OCI-LY3 (cell line): ENCODE measurements at regions not wholly inside any gene's neighbourhood (a gene's known extent, or its start where the extent isn't known, plus 50 kb on each side); places are given as distances from the start of the nearest gene placed in this dataset.
A peak's percentile ranks its signal among the peaks of the same experiment; 100 is the strongest.

Source experiments
- H2AFZ ChIP-seq: fragments of 200-600, 300-600 bp; shearing (Covaris generic); 2 replicates; pipeline ENCODE4 v1.6.0; 2014; ENCODE audit warnings: antibody characterized with exemption, low read depth, low read length
- H3K27ac ChIP-seq: fragments of 200-600, 300-600 bp; sonication (generic); 2 replicates; pipeline ENCODE4 v1.5.1; 2014; ENCODE audit warnings: mild to moderate bottlenecking, low read length, moderate library complexity, mixed read lengths
- H3K27me3 ChIP-seq: fragments of 200-600, 300-600 bp; sonication (generic); 2 replicates; pipeline ENCODE4 v1.6.1; 2014; ENCODE audit warnings: low read depth, low read length, mixed read lengths
- H3K36me3 ChIP-seq: fragments of 200-600, 300-600 bp; sonication (generic); replicated peaks from 2 replicates; pipeline ENCODE3; 2014; ENCODE audit warnings: low read depth, low read length, mixed read lengths
- H3K4me1 ChIP-seq: fragments of 300-600, 200-600 bp; sonication (generic); 2 replicates; pipeline ENCODE4 v1.6.1; 2014; ENCODE audit warnings: low read length, mixed read lengths
- H3K4me2 ChIP-seq: fragments of 200-600, 300-600 bp; sonication (generic); 2 replicates; pipeline ENCODE4 v1.6.1; 2014; ENCODE audit warnings: low read length, mixed read lengths
- H3K4me3 ChIP-seq: fragments of 300-600, 200-600 bp; sonication (generic); 2 replicates; pipeline ENCODE4 v1.5.1; 2014; ENCODE audit warnings: antibody characterized with exemption, mild to moderate bottlenecking, low read length, moderate library complexity
- H3K79me2 ChIP-seq: fragments of 300-600, 200-600 bp; shearing (Covaris generic); 2 replicates; pipeline ENCODE4 v1.6.1; 2014; ENCODE audit warnings: mild to moderate bottlenecking, low read length, mixed read lengths
- H3K9ac ChIP-seq: fragments of 300-600, 200-600 bp; shearing (Covaris generic); 2 replicates; pipeline ENCODE4 v1.6.0; 2014; ENCODE audit warnings: mild to moderate bottlenecking, low read length, moderate library complexity
- H3K9me3 ChIP-seq: fragments of 200-600, 300-600 bp; shearing (Covaris generic); 2 replicates; pipeline ENCODE4 v1.6.1; 2014; ENCODE audit warnings: low read length, mixed read lengths; ENCODE audit not compliant: insufficient read depth
- H4K20me1 ChIP-seq: fragments of 200-600, 300-600 bp; sonication (generic); 2 replicates; pipeline ENCODE4 v1.6.1; 2016; ENCODE audit warnings: low read length, mixed read lengths; ENCODE audit not compliant: insufficient read depth
- EZH2phosphoT487 ChIP-seq: fragments of 200-600 bp; shearing (Covaris generic); IDR thresholded peaks from 2 replicates; pipeline ENCODE4 v1.6.1; 2018; ENCODE audit warnings: antibody characterized with exemption, mixed run types, low read depth
- TF ChIP-seq, protein P1 (sequence below): fragments of 200-600, 300-600 bp; sonication (generic); IDR thresholded peaks from 2 replicates; pipeline ENCODE4 v1.5.1; 2014; ENCODE audit warnings: antibody characterized with exemption, low read length, low read depth

DNA sequence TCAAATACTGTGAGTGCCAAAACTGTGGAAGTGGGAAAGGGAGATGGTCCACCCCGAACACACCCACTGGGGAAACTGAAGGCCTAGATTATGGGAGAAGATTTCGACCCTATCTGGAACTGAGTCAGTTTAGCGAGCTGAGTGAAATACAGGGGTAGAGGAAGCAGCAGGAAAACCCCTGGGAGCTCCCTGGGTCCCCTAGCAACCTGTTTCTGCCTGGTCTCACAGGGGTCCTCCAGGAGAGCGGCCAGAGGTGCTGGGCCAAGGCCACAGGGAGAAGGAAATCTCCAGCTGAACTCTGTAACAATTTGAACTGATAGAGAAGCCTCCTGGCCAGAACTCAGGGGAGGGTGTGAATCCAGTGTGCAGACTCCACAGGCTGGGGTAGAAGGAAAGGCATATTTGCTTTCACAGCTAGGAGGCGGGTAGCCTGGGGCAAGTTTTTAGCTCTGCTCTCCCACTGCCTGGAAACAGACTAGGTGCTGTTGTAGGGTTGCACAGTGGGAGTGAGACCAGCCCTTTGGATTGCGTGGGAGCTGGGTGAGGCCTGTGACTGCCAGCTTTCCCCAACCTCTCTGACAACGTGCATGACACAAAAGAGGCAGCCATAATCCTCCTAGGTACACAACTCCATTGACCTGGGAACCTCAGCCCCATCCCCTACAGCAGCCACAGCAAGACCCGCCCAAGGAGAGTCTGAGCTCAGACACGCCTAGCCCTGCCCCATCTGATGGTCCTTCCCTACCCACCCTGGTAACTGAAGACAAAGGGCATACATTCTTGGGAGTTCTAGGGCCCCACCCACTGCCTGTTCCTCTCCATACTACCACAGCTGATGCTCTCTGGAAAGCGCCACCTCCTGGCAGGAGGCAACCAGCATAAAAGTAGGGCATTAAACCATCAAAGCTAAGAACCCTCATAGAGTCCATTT, 78.8 kb upstream of the GPBP1 start:
- H3K36me3 ChIP-seq: peaks cover 2% of the 10 kb centered on the region
- no peaks in the 10 kb centered on the region for H3K79me2 ChIP-seq
- peaks cover 6% of the 10 kb centered on the region; the same call in 1 of the 2 replicates for H3K9me3 ChIP-seq
- H3K27ac ChIP-seq: no peak overlapping the region
- no peak overlapping the region for H3K4me2 ChIP-seq
- no peak for TF ChIP-seq EZH2phosphoT487
- TF ChIP-seq, protein P1, sequence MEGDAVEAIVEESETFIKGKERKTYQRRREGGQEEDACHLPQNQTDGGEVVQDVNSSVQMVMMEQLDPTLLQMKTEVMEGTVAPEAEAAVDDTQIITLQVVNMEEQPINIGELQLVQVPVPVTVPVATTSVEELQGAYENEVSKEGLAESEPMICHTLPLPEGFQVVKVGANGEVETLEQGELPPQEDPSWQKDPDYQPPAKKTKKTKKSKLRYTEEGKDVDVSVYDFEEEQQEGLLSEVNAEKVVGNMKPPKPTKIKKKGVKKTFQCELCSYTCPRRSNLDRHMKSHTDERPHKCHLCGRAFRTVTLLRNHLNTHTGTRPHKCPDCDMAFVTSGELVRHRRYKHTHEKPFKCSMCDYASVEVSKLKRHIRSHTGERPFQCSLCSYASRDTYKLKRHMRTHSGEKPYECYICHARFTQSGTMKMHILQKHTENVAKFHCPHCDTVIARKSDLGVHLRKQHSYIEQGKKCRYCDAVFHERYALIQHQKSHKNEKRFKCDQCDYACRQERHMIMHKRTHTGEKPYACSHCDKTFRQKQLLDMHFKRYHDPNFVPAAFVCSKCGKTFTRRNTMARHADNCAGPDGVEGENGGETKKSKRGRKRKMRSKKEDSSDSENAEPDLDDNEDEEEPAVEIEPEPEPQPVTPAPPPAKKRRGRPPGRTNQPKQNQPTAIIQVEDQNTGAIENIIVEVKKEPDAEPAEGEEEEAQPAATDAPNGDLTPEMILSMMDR: no peak
- no peaks in the 10 kb centered on the region for H3K27me3 ChIP-seq
- no peaks in the 10 kb centered on the region for H3K4me1 ChIP-seq
- no peaks in the 10 kb centered on the region for H4K20me1 ChIP-seq
- H3K4me3 ChIP-seq: no peak overlapping the region
- H2AFZ ChIP-seq: no peak overlapping the region
- H3K9ac ChIP-seq: no peak overlapping the region

DNA sequence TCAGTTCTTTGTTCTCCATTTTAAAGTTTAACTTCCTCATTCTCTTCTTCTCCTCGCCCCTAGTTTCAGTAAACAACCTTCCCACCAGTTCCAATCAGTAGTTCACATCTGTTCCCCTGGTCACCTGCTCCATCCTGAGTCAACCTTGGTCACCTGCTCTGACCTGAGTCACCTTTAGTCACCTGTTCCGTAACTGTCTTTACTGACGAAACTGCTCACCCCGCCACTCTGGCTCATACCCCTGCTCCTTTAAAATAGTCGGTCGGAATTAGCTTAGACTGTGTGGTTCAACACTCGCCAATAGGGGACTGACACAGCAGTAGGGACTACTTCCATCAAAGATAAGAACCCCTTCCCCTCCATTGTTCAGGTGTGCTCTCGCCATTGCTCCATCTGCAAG, 76.3 kb upstream of the GPBP1 start:
- H3K27ac ChIP-seq: peak overlapping the region; percentile 66

DNA sequence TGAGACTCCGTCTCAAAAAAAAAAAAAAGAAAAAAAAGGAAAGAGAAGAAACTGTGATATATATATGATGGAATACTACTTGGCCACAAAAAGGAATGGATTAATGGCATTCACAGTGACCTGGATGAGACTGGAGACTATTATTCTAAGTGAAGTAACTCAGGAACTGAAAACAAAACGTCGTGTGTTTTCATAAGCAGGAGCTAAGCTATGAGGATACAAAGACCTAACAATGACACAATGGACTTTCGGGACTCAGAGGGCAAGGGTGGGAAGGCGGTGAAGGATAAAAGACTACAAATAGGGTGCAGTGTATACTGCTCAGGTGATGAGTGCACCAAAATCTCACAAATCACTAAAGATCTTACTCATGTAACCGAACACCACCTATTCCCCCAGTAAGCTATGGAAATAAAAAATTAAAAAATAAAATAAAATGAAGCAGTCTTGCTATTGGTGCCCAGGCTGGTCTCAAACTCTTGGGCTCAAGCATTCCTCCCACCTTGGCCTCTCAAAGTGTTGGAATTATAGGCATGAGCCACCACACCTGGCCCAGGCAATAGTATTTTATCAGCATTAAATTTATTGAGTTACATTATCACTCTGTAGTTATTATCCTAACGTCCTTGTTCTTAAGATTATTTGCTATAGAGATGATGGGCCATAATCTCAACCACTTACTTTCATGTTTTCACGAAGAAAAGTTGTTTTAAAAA, 71.5 kb upstream of the GPBP1 start:
- H3K36me3 ChIP-seq: peaks cover 2% of the 10 kb centered on the region
- H3K27me3 ChIP-seq: no peaks in the 10 kb centered on the region
- H3K4me3 ChIP-seq: no peak overlapping the region
- H3K9me3 ChIP-seq: peaks cover 6% of the 10 kb centered on the region; the same call in 1 of the 2 replicates
- no peak overlapping the region for H2AFZ ChIP-seq
- no peaks in the 10 kb centered on the region for H4K20me1 ChIP-seq
- no peak overlapping the region for H3K27ac ChIP-seq
- H3K9ac ChIP-seq: no peak overlapping the region
- no peaks in the 10 kb centered on the region for H3K79me2 ChIP-seq
- no peaks in the 10 kb centered on the region for H3K4me1 ChIP-seq
- H3K4me2 ChIP-seq: no peak overlapping the region
- TF ChIP-seq, protein P1: no peak
- TF ChIP-seq EZH2phosphoT487: no peak

More for the DNA sequence above, 76.3 kb upstream of the GPBP1 start:
- no peak for TF ChIP-seq EZH2phosphoT487
- TF ChIP-seq, protein P1: no peak
- H3K4me1 ChIP-seq: no peaks in the 10 kb centered on the region
- no peak overlapping the region for H3K9ac ChIP-seq
- H3K79me2 ChIP-seq: no peaks in the 10 kb centered on the region
- H3K4me3 ChIP-seq: no peak overlapping the region
- no peaks in the 10 kb centered on the region for H4K20me1 ChIP-seq
- no peak overlapping the region for H2AFZ ChIP-seq
- H3K9me3 ChIP-seq: peaks cover 6% of the 10 kb centered on the region; the same call in 1 of the 2 replicates
- peaks cover 2% of the 10 kb centered on the region for H3K36me3 ChIP-seq
- H3K4me2 ChIP-seq: no peak overlapping the region
- no peaks in the 10 kb centered on the region for H3K27me3 ChIP-seq

DNA sequence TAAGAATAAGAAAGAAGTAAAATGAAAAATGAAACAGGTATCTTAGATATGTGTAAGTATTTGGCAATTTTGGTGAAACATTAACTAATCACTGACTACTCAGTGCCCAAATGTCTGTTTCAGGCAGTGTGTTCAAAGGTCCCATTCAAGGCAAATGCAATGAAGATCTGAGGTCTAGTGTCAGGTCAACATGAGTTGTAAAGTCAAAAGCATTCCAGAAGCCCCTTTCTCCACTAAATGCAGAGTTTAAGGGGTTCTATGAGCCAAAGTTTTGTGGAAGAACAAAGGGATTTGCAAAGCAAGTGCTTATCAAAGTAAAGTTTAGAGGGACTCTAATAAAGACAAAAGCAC, 71.0 kb upstream of the GPBP1 start:
- no peaks in the 10 kb centered on the region for H3K36me3 ChIP-seq
- TF ChIP-seq, protein P1: no peak
- no peak for TF ChIP-seq EZH2phosphoT487
- H3K27me3 ChIP-seq: no peaks in the 10 kb centered on the region
- no peak overlapping the region for H2AFZ ChIP-seq
- no peak overlapping the region for H3K4me3 ChIP-seq
- H3K9me3 ChIP-seq: peaks cover 2% of the 10 kb centered on the region; the same call in 1 of the 2 replicates
- H4K20me1 ChIP-seq: no peaks in the 10 kb centered on the region
- H3K27ac ChIP-seq: no peak overlapping the region
- H3K9ac ChIP-seq: no peak overlapping the region
- no peak overlapping the region for H3K4me2 ChIP-seq
- H3K79me2 ChIP-seq: no peaks in the 10 kb centered on the region
- no peaks in the 10 kb centered on the region for H3K4me1 ChIP-seq
